HCT116 (cell line): ENCODE measurements at regions not wholly inside any gene's neighbourhood (a gene's known extent, or its start where the extent isn't known, plus 50 kb on each side); places are given as distances from the start of the nearest gene placed in this dataset.

Experiments
- ATAC-seq: fragments of 200-7000 bp; cut with Tn5 transposase; 2 replicates; pipeline ENCODE4 v1.9.1; 2020; ENCODE audit warnings: mild to moderate bottlenecking, moderate library complexity
- BruUV-seq: library from RNA; stranded (reverse); fragments of 400-500 nt; replicated peaks from 2 replicates; lab custom pipeline; 2021; lab: Mats Ljungman, UMichigan
- CTCF ChIA-PET: fragments of 300-600 bp; sonication (Branson Sonifier 250); formaldehyde crosslinking; loops from one replicate; lab custom pipeline; 2021; ENCODE audit warnings: antibody characterized with exemption; lab: Charles Lee
- POLR2A ChIA-PET: fragments of 300-600, 350-600 bp; sonication (Branson Sonifier 250); formaldehyde crosslinking; loops from one replicate; lab custom pipeline; 2021; ENCODE audit warnings: antibody characterized with exemption; lab: Charles Lee
- RAD21 ChIA-PET, 2 experiments: fragments of 300-600 bp; sonication (Branson Sonifier 250); formaldehyde crosslinking; loops; one replicate each; lab custom pipeline; 2023; ENCODE audit warnings: low total read pairs in 2 of 2; ENCODE audit not compliant: uncharacterized antibody in 2 of 2, unreplicated experiment in 2 of 2, low non-redundant PET in 1 of 2; lab: Charles Lee
- DNase-seq: peaks from one replicate; pipeline ENCODE4 v3.0.0-alpha.2; 2010; ENCODE audit warnings: low read depth, low spot score
- H2AFZ ChIP-seq: fragments of 200-600 bp; shearing (Covaris generic), sonication (generic); 2 replicates; pipeline ENCODE4 v1.6.1; 2017; ENCODE audit warnings: low read depth, mixed run types, mixed read lengths, antibody characterized with exemption, low read length; ENCODE audit not compliant: poor library complexity, severe bottlenecking
- H3K27ac ChIP-seq: 2 replicates; pipeline ENCODE4 v1.5.1; 2012; ENCODE audit warnings: low read depth, low read length
- H3K27me3 ChIP-seq: fragments of 200-600 bp; sonication (generic); 2 replicates; pipeline ENCODE4 v1.6.1; 2016; ENCODE audit warnings: mixed run types, low read length, mixed read lengths; ENCODE audit not compliant: insufficient read depth
- H3K36me3 ChIP-seq, 2 experiments: fragments of 200-500 bp in 1 of 2; fragments of 200-600 bp in 1 of 2; sonication (Bioruptor generic) in 1 of 2; sonication (generic) in 1 of 2; 2 replicates each; pipeline versions ENCODE4 v1.5.1 to v1.6.1; 2014 to 2016; ENCODE audit warnings: low read length in 2 of 2, inconsistent platforms in 1 of 2, mixed read lengths in 1 of 2, mixed run types in 1 of 2; ENCODE audit not compliant: insufficient read depth in 2 of 2, control insufficient read depth in 1 of 2
- H3K4me1 ChIP-seq, 2 experiments: fragments of 200-600 bp in 1 of 2; sonication (generic) in 1 of 2; 2 replicates each; pipeline versions ENCODE4 v1.5.1 to v1.6.1; 2012 to 2017; ENCODE audit warnings: low read length in 2 of 2, inconsistent platforms in 1 of 2, mild to moderate bottlenecking in 1 of 2, mixed read lengths in 1 of 2, mixed run types in 1 of 2, moderate library complexity in 1 of 2; ENCODE audit not compliant: insufficient read depth in 2 of 2, control insufficient read depth in 1 of 2
- H3K4me2 ChIP-seq: fragments of 200-600 bp; sonication (generic); 2 replicates; pipeline ENCODE4 v1.6.1; 2017; ENCODE audit warnings: mixed run types, low read length, mixed read lengths
- H3K4me3 ChIP-seq, 2 experiments: fragments of 200-600 bp in 1 of 2; sonication (generic) in 1 of 2; replicated peaks in 1 of 2; 2 replicates each; pipeline ENCODE4 v1.5.1; 2011 to 2016; ENCODE audit warnings: low read length in 2 of 2, control low read depth in 1 of 2, low read depth in 1 of 2, mild to moderate bottlenecking in 1 of 2, mixed read lengths in 1 of 2, mixed run types in 1 of 2
- H3K79me2 ChIP-seq: fragments of 200-600 bp; sonication (generic); 2 replicates; pipeline ENCODE4 v1.6.1; 2017; ENCODE audit warnings: mild to moderate bottlenecking, mixed run types, low read length, moderate library complexity, mixed read lengths; ENCODE audit not compliant: insufficient read depth
- H3K9ac ChIP-seq: fragments of 200-600 bp; sonication (generic); 2 replicates; pipeline ENCODE4 v1.6.1; 2016; ENCODE audit warnings: low read length, mixed read lengths
- H3K9me2 ChIP-seq: fragments of 200-600 bp; sonication (generic), shearing (Covaris generic); 2 replicates; pipeline ENCODE4 v1.6.1; 2017; ENCODE audit warnings: mixed run types, mild to moderate bottlenecking, moderate library complexity; ENCODE audit not compliant: insufficient read depth
- H3K9me3 ChIP-seq, 2 experiments: fragments of 200-500 bp in 1 of 2; fragments of 200-600 bp in 1 of 2; sonication (Bioruptor generic) in 1 of 2; sonication (generic) in 1 of 2; 2 replicates each; pipeline ENCODE4 v1.6.1; 2014 to 2017; ENCODE audit warnings: low read length in 2 of 2, mixed read lengths in 2 of 2, inconsistent platforms in 1 of 2, low read depth in 1 of 2, mild to moderate bottlenecking in 1 of 2, mixed run types in 1 of 2, moderate library complexity in 1 of 2; ENCODE audit not compliant: control insufficient read depth in 1 of 2, insufficient read depth in 1 of 2
- H4K20me1 ChIP-seq: fragments of 200-600 bp; sonication (generic), shearing (Covaris generic); 2 replicates; pipeline ENCODE4 v1.6.1; 2017; ENCODE audit warnings: mixed run types, mild to moderate bottlenecking, moderate library complexity; ENCODE audit not compliant: insufficient read depth
- CBX3 ChIP-seq: IDR thresholded peaks from 2 replicates; pipeline ENCODE4 v1.6.1; 2012; ENCODE audit warnings: low read depth
- EZH2 ChIP-seq: fragments of 200-600 bp; sonication (generic); IDR thresholded peaks from 2 replicates; pipeline ENCODE4 v1.6.1; 2017; ENCODE audit warnings: antibody characterized with exemption, mixed run types
- EZH2phosphoT487 ChIP-seq: fragments of 200-600 bp; IDR thresholded peaks from 2 replicates; pipeline ENCODE4 v1.6.1; 2018; ENCODE audit warnings: antibody characterized with exemption, borderline replicate concordance
- FOSL1 ChIP-seq: IDR thresholded peaks from 2 replicates; pipeline ENCODE4 v1.6.1; 2012; ENCODE audit warnings: low read depth
- JUND ChIP-seq: IDR thresholded peaks from 2 replicates; pipeline ENCODE4 v1.6.1; 2012
- RAD21 ChIP-seq: IDR thresholded peaks from 2 replicates; pipeline ENCODE4 v1.6.1; 2012; ENCODE audit warnings: low read depth, mild to moderate bottlenecking
- SIN3A ChIP-seq: IDR thresholded peaks from 2 replicates; pipeline ENCODE4 v1.6.1; 2012; ENCODE audit warnings: low read depth
- SP1 ChIP-seq: IDR thresholded peaks from 2 replicates; pipeline ENCODE4 v1.6.1; 2012; ENCODE audit warnings: low read depth
- SRF ChIP-seq: IDR thresholded peaks from 2 replicates; pipeline ENCODE4 v1.6.1; 2012; ENCODE audit warnings: low read depth
- YY1 ChIP-seq: IDR thresholded peaks from 2 replicates; pipeline ENCODE4 v1.6.1; 2011; ENCODE audit warnings: low read length, low read depth, moderate library complexity, mild to moderate bottlenecking; ENCODE audit not compliant: insufficient replicate concordance; ENCODE audit errors: extremely low read depth
- ZFX ChIP-seq: fragments of 450-650 bp; IDR thresholded peaks from 2 replicates; pipeline ENCODE4 v1.6.1; 2017
- ZNF274 ChIP-seq: fragments of 200-500 bp; sonication (Bioruptor generic); IDR thresholded peaks from 2 replicates; pipeline ENCODE4 v1.6.1; 2014; ENCODE audit warnings: mild to moderate bottlenecking, low read depth, low read length, inconsistent platforms
- intact Hi-C: fragments of 100-400 bp; cut with micrococcal nuclease; formaldehyde crosslinking; loops from 2 replicates; pipeline ENCODE4 v1.10.0; 2022
- TF ChIP-seq, protein P1 (sequence below): IDR thresholded peaks from 2 replicates; pipeline ENCODE4 v1.6.1; 2012
- TF ChIP-seq, protein P2 (sequence below): IDR thresholded peaks from 2 replicates; pipeline ENCODE4 v1.6.1; 2012; ENCODE audit warnings: low read depth
- TF ChIP-seq, protein P3 (sequence below): IDR thresholded peaks from 2 replicates; pipeline ENCODE4 v1.6.1; 2012

DNA sequence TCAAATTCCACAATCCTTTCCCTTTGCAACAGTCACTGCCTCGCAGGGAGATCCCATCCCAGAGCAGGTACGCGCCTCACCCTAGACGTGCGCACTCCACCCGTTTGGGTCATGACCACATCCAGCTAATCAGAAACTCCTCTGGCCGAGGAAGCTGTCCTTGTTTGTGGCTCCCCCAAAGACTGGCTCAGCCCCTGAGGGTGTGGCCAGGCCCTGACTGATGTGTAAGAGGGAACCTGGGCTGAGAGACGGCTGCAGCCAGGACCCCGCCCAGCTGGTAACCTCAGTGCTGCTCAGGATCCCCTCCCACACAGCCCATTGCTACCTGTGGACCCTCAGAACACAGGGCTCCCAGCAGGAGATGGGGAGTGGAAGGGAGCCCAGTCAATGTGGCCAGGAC is 183.2 kb upstream of the SFSWAP start (continued):
- TF ChIP-seq FOSL1 (no peak), CBX3 (no peak), RAD21 (no peak), SP1 (no peak), SIN3A (no peak), EZH2phosphoT487 (no peak)

DNA sequence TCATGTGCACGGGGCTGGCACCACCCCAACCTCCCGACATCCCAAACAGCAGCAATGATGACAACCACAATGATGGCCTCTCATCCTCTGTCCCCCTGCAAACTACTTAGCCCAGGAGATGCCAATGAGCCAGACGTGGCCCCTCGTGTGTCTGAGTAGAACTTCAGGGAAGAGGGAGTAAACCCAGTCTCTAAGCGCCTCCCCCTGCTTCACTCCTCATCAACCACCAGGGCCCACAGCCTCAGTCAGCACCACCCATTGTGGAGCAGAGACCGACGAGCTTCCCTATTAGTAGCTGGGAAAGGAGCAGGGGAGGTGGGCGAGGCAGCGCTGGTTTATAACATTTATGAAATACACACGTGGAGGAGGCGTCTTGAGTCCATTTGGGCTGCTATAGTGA is 182.7 kb upstream of the SFSWAP start:
- Histone ChIP-seq H2AFZ (no peak overlapping the region), H3K4me3 (no peak overlapping the region), H3K9me3 (no peaks in the 10 kb centered on the region), H3K27ac (no peak overlapping the region), H3K36me3 (no peaks in the 10 kb centered on the region), H3K9ac (no peak overlapping the region)
- DNase-seq: no peak
- TF ChIP-seq JUND (no peak), SP1 (no peak), FOSL1 (no peak), ZNF274 (no peak), RAD21 (no peak)
- TF ChIP-seq, protein P1, sequence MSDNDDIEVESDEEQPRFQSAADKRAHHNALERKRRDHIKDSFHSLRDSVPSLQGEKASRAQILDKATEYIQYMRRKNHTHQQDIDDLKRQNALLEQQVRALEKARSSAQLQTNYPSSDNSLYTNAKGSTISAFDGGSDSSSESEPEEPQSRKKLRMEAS: no peak
- TF ChIP-seq, all 23 proteins: peak for 0
- no TSS peak for BruUV-seq
- Histone ChIP-seq H3K4me2 (no peak overlapping the region), H3K27me3 (peaks cover 34% of the 10 kb centered on the region), H3K4me1 (no peaks in the 10 kb centered on the region), H3K9me2 (no peaks in the 10 kb centered on the region), H3K79me2 (no peaks in the 10 kb centered on the region), H4K20me1 (no peaks in the 10 kb centered on the region)
- POLR2A ChIA-PET: no interaction called here
- RAD21 ChIA-PET: no interaction called here
- intact Hi-C loops: no loop called here
- CTCF ChIA-PET: no interaction called here
- no peak for ATAC-seq

DNA sequence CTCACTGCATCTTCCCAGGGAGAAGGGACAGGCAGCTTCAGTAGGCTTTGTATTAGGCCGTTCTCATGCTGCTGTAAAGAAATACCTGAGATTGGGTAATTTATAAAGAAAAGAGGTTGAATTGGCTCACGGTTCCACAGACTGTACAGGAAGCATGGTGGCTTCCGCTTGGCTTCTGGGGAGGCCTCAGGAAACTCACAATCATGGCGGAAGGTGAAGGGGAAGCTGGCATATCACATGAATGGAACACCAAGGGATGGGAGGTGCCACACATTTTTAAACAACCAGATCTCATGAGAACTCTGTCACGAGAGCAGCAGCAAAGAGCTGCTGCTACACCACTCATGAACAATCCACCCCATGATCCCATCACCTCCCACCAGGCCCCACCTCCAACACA is 182.2 kb upstream of the SFSWAP start:
- Histone ChIP-seq H3K4me3 (no peak overlapping the region), H4K20me1 (no peaks in the 10 kb centered on the region), H3K4me1 (no peaks in the 10 kb centered on the region), H3K9me2 (no peaks in the 10 kb centered on the region), H2AFZ (no peak overlapping the region), H3K9ac (no peak overlapping the region), H3K79me2 (no peaks in the 10 kb centered on the region), H3K27ac (no peak overlapping the region), H3K27me3 (peaks cover 34% of the 10 kb centered on the region), H3K9me3 (no peaks in the 10 kb centered on the region), H3K36me3 (no peaks in the 10 kb centered on the region), H3K4me2 (no peak overlapping the region)
- ChIA-PET RAD21 (no interaction called here), POLR2A (no interaction called here), CTCF (no interaction called here)
- BruUV-seq: no TSS peak
- DNase-seq: no peak
- no peak for ATAC-seq
- intact Hi-C loops: no loop called here
- TF ChIP-seq ZFX (no peak), SRF (no peak), YY1 (no peak), EZH2 (no peak), CBX3 (no peak)
- TF ChIP-seq, protein P2, sequence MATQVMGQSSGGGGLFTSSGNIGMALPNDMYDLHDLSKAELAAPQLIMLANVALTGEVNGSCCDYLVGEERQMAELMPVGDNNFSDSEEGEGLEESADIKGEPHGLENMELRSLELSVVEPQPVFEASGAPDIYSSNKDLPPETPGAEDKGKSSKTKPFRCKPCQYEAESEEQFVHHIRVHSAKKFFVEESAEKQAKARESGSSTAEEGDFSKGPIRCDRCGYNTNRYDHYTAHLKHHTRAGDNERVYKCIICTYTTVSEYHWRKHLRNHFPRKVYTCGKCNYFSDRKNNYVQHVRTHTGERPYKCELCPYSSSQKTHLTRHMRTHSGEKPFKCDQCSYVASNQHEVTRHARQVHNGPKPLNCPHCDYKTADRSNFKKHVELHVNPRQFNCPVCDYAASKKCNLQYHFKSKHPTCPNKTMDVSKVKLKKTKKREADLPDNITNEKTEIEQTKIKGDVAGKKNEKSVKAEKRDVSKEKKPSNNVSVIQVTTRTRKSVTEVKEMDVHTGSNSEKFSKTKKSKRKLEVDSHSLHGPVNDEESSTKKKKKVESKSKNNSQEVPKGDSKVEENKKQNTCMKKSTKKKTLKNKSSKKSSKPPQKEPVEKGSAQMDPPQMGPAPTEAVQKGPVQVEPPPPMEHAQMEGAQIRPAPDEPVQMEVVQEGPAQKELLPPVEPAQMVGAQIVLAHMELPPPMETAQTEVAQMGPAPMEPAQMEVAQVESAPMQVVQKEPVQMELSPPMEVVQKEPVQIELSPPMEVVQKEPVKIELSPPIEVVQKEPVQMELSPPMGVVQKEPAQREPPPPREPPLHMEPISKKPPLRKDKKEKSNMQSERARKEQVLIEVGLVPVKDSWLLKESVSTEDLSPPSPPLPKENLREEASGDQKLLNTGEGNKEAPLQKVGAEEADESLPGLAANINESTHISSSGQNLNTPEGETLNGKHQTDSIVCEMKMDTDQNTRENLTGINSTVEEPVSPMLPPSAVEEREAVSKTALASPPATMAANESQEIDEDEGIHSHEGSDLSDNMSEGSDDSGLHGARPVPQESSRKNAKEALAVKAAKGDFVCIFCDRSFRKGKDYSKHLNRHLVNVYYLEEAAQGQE: no peak
- TF ChIP-seq, protein P3, sequence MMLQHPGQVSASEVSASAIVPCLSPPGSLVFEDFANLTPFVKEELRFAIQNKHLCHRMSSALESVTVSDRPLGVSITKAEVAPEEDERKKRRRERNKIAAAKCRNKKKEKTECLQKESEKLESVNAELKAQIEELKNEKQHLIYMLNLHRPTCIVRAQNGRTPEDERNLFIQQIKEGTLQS: no peak
